Lower leg skin (tissue), 4 donors: ENCODE measurements at regions not wholly inside any gene's neighbourhood (a gene's known extent, or its start where the extent isn't known, plus 50 kb on each side); places are given as distances from the start of the nearest gene placed in this dataset.

ENCODE experiments used
- DNase-seq, 2 donors: peaks; one replicate each; pipeline ENCODE4 v3.0.0-alpha.2; 2019; ENCODE audit warnings: low spot score in 2 of 2
- H3K4me3 ChIP-seq: fragments of 200-600 bp; sonication (generic); 2 replicates; pipeline ENCODE4 v1.5.1; 2017; ENCODE audit warnings: mild to moderate bottlenecking, low read depth; ENCODE audit not compliant: poor library complexity, severe bottlenecking
- CTCF ChIP-seq, 3 donors: fragments of 450-650 bp; IDR thresholded peaks; one replicate each; pipeline ENCODE4 v1.5.1; 2016; ENCODE audit warnings: antibody characterized with exemption in 3 of 3, mild to moderate bottlenecking in 3 of 3, moderate library complexity in 2 of 3
- POLR2A ChIP-seq, 2 donors: fragments of 450-650 bp; IDR thresholded peaks; one replicate each; pipeline ENCODE4 v1.6.1; 2016 to 2017; ENCODE audit warnings: antibody characterized with exemption in 2 of 2, mild to moderate bottlenecking in 1 of 2, moderate library complexity in 1 of 2
- whole genome bisulfite sequencing, 2 donors: methylation state at CpG; one replicate each; pipeline ENCODE4 v1.1.5; 2018; 5-methylcytosine and 5-hydroxymethylcytosine counted together
- intact Hi-C: fragments of 100-400 bp; cut with DNase I; formaldehyde crosslinking; loops from one replicate; pipeline ENCODE4 v1.15.0; 2023; ENCODE audit warnings: low total_unique reads

- TF ChIP-seq CTCF (IDR thresholded peaks at IDR 0.05): no peak
- no peak for TF ChIP-seq POLR2A (IDR thresholded peaks at IDR 0.05)
- no peak overlapping the region for H3K4me3 ChIP-seq
- no peak for DNase-seq
- WGBS, 2 donors: 67 to 75% methylated on average over 4 of the region's 4 CpGs
- intact Hi-C loops: no loop called here
Measured at GRCh38 chr7:91343420-91343960, 79.3 kb downstream of the FZD1 start.

GRCh38 chr7:91343996-91344629 is 79.9 kb downstream of the FZD1 start:
- no peak overlapping the region for H3K4me3 ChIP-seq
- 34 to 62% methylated on average over 6 of the region's 6 CpGs for WGBS, 2 donors
- TF ChIP-seq POLR2A (IDR thresholded peaks at IDR 0.05) (no peak), CTCF (IDR thresholded peaks at IDR 0.05) (no peak)
- DNase-seq: no peak
- intact Hi-C loops: no loop called here

GRCh38 chr7:91344911-91345310 is 80.7 kb downstream of the FZD1 start:
- no peak for DNase-seq
- 90 to 98% methylated on average over 5 of the region's 5 CpGs for WGBS, 2 donors
- intact Hi-C loops: no loop called here
- H3K4me3 ChIP-seq: no peak overlapping the region
- TF ChIP-seq CTCF (IDR thresholded peaks at IDR 0.05) (no peak), POLR2A (IDR thresholded peaks at IDR 0.05) (no peak)

- no peak overlapping the region for H3K4me3 ChIP-seq
- no peak for TF ChIP-seq CTCF (IDR thresholded peaks at IDR 0.05)
- no peak for TF ChIP-seq POLR2A (IDR thresholded peaks at IDR 0.05)
- intact Hi-C loops: no loop called here
- 85 to 89% methylated on average over 1 of the region's 1 CpG for WGBS, 2 donors
- no peak for DNase-seq
Measured at GRCh38 chr7:91345449-91345848, 81.2 kb downstream of the FZD1 start.

- intact Hi-C loops: no loop called here
- TF ChIP-seq POLR2A (IDR thresholded peaks at IDR 0.05) (no peak), CTCF (IDR thresholded peaks at IDR 0.05) (no peak)
- DNase-seq: no peak
- H3K4me3 ChIP-seq: no peak overlapping the region
Measured at GRCh38 chr7:91346426-91346825, 82.2 kb downstream of the FZD1 start.

GRCh38 chr7:91347290-91347689 is 83.1 kb downstream of the FZD1 start:
- DNase-seq: no peak
- intact Hi-C loops: no loop called here

More at GRCh38 chr7:91347290-91347689, 83.1 kb downstream of the FZD1 start:
- WGBS, 2 donors: 53 to 66% methylated on average over 3 of the region's 3 CpGs
- no peak for TF ChIP-seq CTCF (IDR thresholded peaks at IDR 0.05)
- no peak for TF ChIP-seq POLR2A (IDR thresholded peaks at IDR 0.05)
- no peak overlapping the region for H3K4me3 ChIP-seq
